ENCODE measurements at regions not wholly inside any gene's neighbourhood (a gene's known extent, or its start where the extent isn't known, plus 50 kb on each side); places are given as distances from the start of the nearest gene placed in this dataset.

DNA sequence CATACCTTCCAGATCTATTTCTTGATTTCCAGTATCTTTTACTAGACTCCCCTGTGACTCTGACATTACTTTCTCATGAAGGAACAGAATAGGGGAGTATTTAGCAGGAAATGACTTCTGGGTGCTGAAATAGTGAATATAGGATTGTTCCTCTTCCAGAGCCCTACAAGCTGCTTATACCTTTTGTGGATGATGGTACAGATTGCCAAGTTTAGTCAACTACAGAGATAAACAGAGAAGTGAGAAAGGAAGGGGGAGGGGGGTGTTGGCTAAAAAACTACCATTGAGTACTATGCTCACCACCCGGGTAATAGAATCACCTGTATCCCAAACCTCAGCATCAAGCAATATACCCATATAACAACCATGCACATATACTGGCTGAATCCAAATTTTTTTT is 298.3 kb upstream of the GPR149 start:
- Histone ChIP-seq H3K9me3 (ENCODE audit: control insufficient read depth in 3 of 3, low read length in 3 of 3) (no peaks in the 10 kb centered on the region), H3K4me1 (ENCODE audit: control insufficient read depth in 3 of 3, insufficient read depth in 3 of 3, low read length in 3 of 3) (no peaks in the 10 kb centered on the region), H3K36me3 (ENCODE audit: control insufficient read depth in 3 of 3, insufficient read depth in 3 of 3, low read length in 3 of 3) (no peaks in the 10 kb centered on the region), H3K4me3 (ENCODE audit: low read length in 3 of 3) (no peak overlapping the region), H3K27ac (ENCODE audit: low read depth, low read length) (no peak overlapping the region), H3K9ac (ENCODE audit: low read depth in 1 of 3, low read length in 3 of 3) (no peak overlapping the region), H3K27me3 (ENCODE audit: control insufficient read depth in 3 of 3, insufficient read depth in 3 of 3, low read length in 3 of 3) (no peaks in the 10 kb centered on the region)

DNA sequence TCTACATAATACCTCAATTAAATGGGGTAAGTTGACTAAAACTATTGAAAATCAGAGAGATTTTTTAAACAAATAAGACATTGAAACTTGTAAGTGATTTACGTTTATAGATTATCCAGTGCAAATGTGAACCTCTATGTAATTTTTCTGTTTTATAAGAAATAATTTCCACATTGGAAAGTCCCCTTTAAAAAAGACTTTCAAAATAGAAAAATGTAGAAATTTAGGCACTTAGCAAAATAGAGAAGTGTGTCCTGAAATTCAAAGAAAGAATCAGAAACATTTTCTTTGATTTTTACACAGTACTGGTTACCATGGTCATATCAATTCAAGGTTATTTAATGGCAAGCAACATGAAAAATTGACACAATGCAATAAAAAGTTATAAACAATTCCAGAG is 290.9 kb upstream of the GPR149 start:
- no peaks in the 10 kb centered on the region for H3K36me3 ChIP-seq (ENCODE audit: control insufficient read depth in 3 of 3, insufficient read depth in 3 of 3, low read length in 3 of 3)
- H3K9ac ChIP-seq (ENCODE audit: low read depth in 1 of 3, low read length in 3 of 3) = no peak overlapping the region
- no peaks in the 10 kb centered on the region for H3K9me3 ChIP-seq (ENCODE audit: control insufficient read depth in 3 of 3, low read length in 3 of 3)
- H3K4me3 ChIP-seq (ENCODE audit: low read length in 3 of 3) = no peak overlapping the region
- H3K27ac ChIP-seq (ENCODE audit: low read depth, low read length) = no peak overlapping the region
- no peaks in the 10 kb centered on the region for H3K4me1 ChIP-seq (ENCODE audit: control insufficient read depth in 3 of 3, insufficient read depth in 3 of 3, low read length in 3 of 3)
- H3K27me3 ChIP-seq (ENCODE audit: control insufficient read depth in 3 of 3, insufficient read depth in 3 of 3, low read length in 3 of 3) = no peaks in the 10 kb centered on the region

DNA sequence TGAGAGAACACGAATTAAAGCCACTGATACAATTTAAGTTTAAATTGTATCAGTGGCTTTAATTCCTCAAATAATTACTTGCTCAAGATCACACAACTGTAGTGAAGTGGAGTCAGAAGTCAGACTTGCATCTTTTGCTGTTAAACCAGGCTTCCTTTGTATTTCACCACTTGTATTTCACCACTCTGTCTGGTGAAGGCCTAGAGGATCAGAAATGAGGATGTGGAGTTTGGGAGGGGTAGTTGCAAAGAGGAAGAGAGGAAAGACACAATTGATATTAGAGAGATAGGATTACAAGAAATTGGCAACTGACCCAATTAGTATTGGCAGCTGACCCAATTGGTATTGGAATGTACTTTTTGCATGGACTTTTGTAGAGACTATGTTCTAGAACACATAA is 288.1 kb upstream of the GPR149 start:
- no peak overlapping the region for H3K9ac ChIP-seq (ENCODE audit: low read depth in 1 of 3, low read length in 3 of 3)
- H3K4me3 ChIP-seq (ENCODE audit: low read length in 3 of 3) = no peak overlapping the region
- no peaks in the 10 kb centered on the region for H3K36me3 ChIP-seq (ENCODE audit: control insufficient read depth in 3 of 3, insufficient read depth in 3 of 3, low read length in 3 of 3)
- no peaks in the 10 kb centered on the region for H3K9me3 ChIP-seq (ENCODE audit: control insufficient read depth in 3 of 3, low read length in 3 of 3)
- H3K27me3 ChIP-seq (ENCODE audit: control insufficient read depth in 3 of 3, insufficient read depth in 3 of 3, low read length in 3 of 3) = no peaks in the 10 kb centered on the region
- no peaks in the 10 kb centered on the region for H3K4me1 ChIP-seq (ENCODE audit: control insufficient read depth in 3 of 3, insufficient read depth in 3 of 3, low read length in 3 of 3)
- no peak overlapping the region for H3K27ac ChIP-seq (ENCODE audit: low read depth, low read length)

DNA sequence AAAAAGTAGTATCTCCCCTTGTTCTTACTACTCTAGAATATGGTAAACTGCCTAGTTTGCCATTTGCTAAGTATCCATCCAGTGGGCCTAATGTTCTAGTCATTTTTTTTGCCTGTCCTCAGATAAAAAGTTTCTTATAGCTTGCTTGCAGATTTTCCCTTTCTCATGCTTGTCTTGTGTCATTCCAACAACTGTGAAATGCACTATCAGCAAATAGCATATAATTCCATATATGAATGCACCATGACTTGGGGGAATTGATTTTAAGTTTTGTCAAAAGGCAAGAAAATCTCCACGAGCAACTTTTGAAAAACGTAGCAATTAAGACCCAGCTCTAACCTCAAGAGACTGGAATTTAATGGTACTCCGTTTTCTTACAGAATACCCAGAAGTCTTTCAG is 286.2 kb upstream of the GPR149 start:
- H3K9me3 ChIP-seq (ENCODE audit: control insufficient read depth in 3 of 3, low read length in 3 of 3) = no peaks in the 10 kb centered on the region
- H3K9ac ChIP-seq (ENCODE audit: low read depth in 1 of 3, low read length in 3 of 3) = no peak overlapping the region
- no peaks in the 10 kb centered on the region for H3K36me3 ChIP-seq (ENCODE audit: control insufficient read depth in 3 of 3, insufficient read depth in 3 of 3, low read length in 3 of 3)
- H3K27ac ChIP-seq (ENCODE audit: low read depth, low read length) = no peak overlapping the region
- H3K4me1 ChIP-seq (ENCODE audit: control insufficient read depth in 3 of 3, insufficient read depth in 3 of 3, low read length in 3 of 3) = no peaks in the 10 kb centered on the region
- H3K27me3 ChIP-seq (ENCODE audit: control insufficient read depth in 3 of 3, insufficient read depth in 3 of 3, low read length in 3 of 3) = no peaks in the 10 kb centered on the region
- no peak overlapping the region for H3K4me3 ChIP-seq (ENCODE audit: low read length in 3 of 3)

DNA sequence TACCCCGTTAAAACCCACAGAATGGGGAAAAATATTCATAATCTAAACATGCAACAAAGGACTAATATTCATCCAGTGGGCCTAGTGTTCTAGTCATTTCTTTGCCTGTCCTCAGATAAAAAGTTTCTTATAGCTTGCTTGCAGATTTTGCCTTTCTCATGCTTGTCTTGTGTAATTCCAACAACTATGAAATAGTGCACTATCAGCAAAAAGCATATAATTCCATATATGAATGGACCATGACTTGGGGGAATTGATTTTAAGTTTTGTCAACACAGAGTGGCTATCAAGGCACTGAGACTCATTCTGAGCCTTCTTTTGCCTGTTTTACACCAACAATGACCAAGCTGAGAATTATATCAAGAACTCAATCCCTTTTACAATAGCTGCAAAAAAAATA is 278.6 kb upstream of the GPR149 start:
- no peaks in the 10 kb centered on the region for H3K4me1 ChIP-seq (ENCODE audit: control insufficient read depth in 3 of 3, insufficient read depth in 3 of 3, low read length in 3 of 3)
- H3K9me3 ChIP-seq (ENCODE audit: control insufficient read depth in 3 of 3, low read length in 3 of 3) = no peaks in the 10 kb centered on the region
- no peaks in the 10 kb centered on the region for H3K27me3 ChIP-seq (ENCODE audit: control insufficient read depth in 3 of 3, insufficient read depth in 3 of 3, low read length in 3 of 3)
- no peak overlapping the region for H3K27ac ChIP-seq (ENCODE audit: low read depth, low read length)
- no peak overlapping the region for H3K4me3 ChIP-seq (ENCODE audit: low read length in 3 of 3)
- H3K9ac ChIP-seq (ENCODE audit: low read depth in 1 of 3, low read length in 3 of 3) = no peak overlapping the region
- H3K36me3 ChIP-seq (ENCODE audit: control insufficient read depth in 3 of 3, insufficient read depth in 3 of 3, low read length in 3 of 3) = no peaks in the 10 kb centered on the region

DNA sequence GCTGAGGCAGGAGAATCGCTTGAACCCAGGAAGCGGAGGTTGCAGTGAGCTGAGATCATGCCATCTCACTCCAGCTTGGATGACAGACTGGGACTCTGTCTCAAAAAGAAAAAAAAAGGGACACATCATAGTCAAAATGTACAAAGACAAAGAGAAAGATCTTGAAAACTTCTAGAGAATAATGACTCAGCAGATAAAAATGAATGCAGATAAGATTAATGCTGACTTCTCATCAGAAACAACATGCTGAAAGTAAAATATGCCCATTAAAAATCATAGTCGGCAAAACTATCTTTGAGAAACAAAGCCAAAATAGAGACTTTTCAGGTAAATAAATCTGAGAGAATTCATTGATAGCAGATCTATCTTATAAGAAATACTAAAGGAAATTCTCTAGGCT is 271.1 kb upstream of the GPR149 start:
- Histone ChIP-seq H3K9me3 (ENCODE audit: control insufficient read depth in 3 of 3, low read length in 3 of 3) (no peaks in the 10 kb centered on the region), H3K4me3 (ENCODE audit: low read length in 3 of 3) (no peak overlapping the region), H3K4me1 (ENCODE audit: control insufficient read depth in 3 of 3, insufficient read depth in 3 of 3, low read length in 3 of 3) (no peaks in the 10 kb centered on the region), H3K27me3 (ENCODE audit: control insufficient read depth in 3 of 3, insufficient read depth in 3 of 3, low read length in 3 of 3) (no peaks in the 10 kb centered on the region), H3K9ac (ENCODE audit: low read depth in 1 of 3, low read length in 3 of 3) (no peak overlapping the region), H3K36me3 (ENCODE audit: control insufficient read depth in 3 of 3, insufficient read depth in 3 of 3, low read length in 3 of 3) (no peaks in the 10 kb centered on the region), H3K27ac (ENCODE audit: low read depth, low read length) (no peak overlapping the region)

DNA sequence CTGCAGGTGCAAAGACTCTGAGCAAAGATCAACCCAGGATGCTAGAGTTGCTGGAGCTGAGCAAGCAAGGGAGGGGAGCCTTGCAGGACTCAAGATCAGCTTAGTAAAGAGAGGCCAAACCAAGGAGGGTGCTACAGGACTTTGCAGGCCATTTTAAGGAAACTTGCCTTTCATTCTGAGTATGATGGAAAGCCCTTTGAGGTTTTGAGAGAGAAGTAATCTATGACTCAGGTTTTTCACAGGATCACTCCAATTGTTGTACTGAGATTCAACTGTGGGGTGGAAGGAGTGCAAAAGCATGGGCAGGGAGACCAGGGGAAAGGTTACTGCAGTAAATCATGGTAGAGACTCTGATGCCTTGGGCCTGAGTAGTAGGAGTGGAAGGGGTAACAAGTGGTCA is 260.4 kb upstream of the GPR149 start:
- H3K9me3 ChIP-seq (ENCODE audit: control insufficient read depth in 3 of 3, low read length in 3 of 3) = no peaks in the 10 kb centered on the region
- no peak overlapping the region for H3K27ac ChIP-seq (ENCODE audit: low read depth, low read length)
- H3K4me3 ChIP-seq (ENCODE audit: low read length in 3 of 3) = no peak overlapping the region
- no peaks in the 10 kb centered on the region for H3K27me3 ChIP-seq (ENCODE audit: control insufficient read depth in 3 of 3, insufficient read depth in 3 of 3, low read length in 3 of 3)
- H3K36me3 ChIP-seq (ENCODE audit: control insufficient read depth in 3 of 3, insufficient read depth in 3 of 3, low read length in 3 of 3) = no peaks in the 10 kb centered on the region
- no peaks in the 10 kb centered on the region for H3K4me1 ChIP-seq (ENCODE audit: control insufficient read depth in 3 of 3, insufficient read depth in 3 of 3, low read length in 3 of 3)
- no peak overlapping the region for H3K9ac ChIP-seq (ENCODE audit: low read depth in 1 of 3, low read length in 3 of 3)

DNA sequence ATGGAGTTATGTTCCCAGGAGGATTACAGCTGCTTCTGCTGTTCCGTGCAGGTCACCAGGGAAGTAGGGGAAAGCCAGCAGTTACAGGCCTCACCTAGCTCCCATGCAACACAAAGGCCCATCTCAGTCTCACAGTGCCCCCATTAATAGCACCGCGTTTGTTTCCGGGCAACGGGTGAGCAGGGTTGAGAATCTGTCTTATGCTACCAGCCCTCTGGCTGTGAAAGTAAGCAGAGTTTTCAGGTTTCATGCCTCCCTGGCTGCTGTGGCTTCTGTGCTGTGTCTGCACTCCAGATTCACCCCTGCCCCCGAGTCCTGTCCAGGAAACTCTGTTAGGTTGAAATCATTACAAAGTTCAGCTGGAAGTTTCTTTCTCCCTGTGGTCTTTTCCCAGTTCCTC is 254.4 kb upstream of the GPR149 start:
- H3K4me3 ChIP-seq (ENCODE audit: low read length in 3 of 3) = no peak overlapping the region
- no peaks in the 10 kb centered on the region for H3K27me3 ChIP-seq (ENCODE audit: control insufficient read depth in 3 of 3, insufficient read depth in 3 of 3, low read length in 3 of 3)
- H3K27ac ChIP-seq (ENCODE audit: low read depth, low read length) = no peak overlapping the region
- no peak overlapping the region for H3K9ac ChIP-seq (ENCODE audit: low read depth in 1 of 3, low read length in 3 of 3)
- peaks cover 0 to 2% (median 0%) of the 10 kb centered on the region in 3 donors for H3K9me3 ChIP-seq (ENCODE audit: control insufficient read depth in 3 of 3, low read length in 3 of 3)
- no peaks in the 10 kb centered on the region for H3K36me3 ChIP-seq (ENCODE audit: control insufficient read depth in 3 of 3, insufficient read depth in 3 of 3, low read length in 3 of 3)
- no peaks in the 10 kb centered on the region for H3K4me1 ChIP-seq (ENCODE audit: control insufficient read depth in 3 of 3, insufficient read depth in 3 of 3, low read length in 3 of 3)

DNA sequence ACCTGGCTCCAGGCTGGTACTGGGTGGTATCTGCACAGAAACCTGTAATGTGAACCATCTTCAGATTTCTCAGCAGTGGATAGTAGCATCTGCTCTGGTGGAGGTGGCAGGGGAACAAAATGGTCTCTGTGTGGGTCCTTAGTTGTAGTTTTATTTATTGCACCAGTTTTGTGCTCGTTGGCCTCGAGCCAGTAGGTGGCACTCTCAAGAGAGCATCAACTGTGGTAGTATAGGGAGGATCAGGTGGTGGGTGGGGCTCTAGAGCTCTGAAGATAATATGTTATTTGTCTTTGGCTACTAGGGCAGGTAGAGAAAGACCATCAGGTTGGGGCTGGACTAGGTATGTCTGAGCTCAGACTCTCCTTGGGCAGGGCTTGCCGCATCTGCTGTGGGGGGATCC is 254.0 kb upstream of the GPR149 start:
- Histone ChIP-seq H3K4me1 (ENCODE audit: control insufficient read depth in 3 of 3, insufficient read depth in 3 of 3, low read length in 3 of 3) (no peaks in the 10 kb centered on the region), H3K27ac (ENCODE audit: low read depth, low read length) (no peak overlapping the region), H3K27me3 (ENCODE audit: control insufficient read depth in 3 of 3, insufficient read depth in 3 of 3, low read length in 3 of 3) (no peaks in the 10 kb centered on the region), H3K9ac (ENCODE audit: low read depth in 1 of 3, low read length in 3 of 3) (no peak overlapping the region), H3K36me3 (ENCODE audit: control insufficient read depth in 3 of 3, insufficient read depth in 3 of 3, low read length in 3 of 3) (no peaks in the 10 kb centered on the region), H3K4me3 (ENCODE audit: low read length in 3 of 3) (no peak overlapping the region), H3K9me3 (ENCODE audit: control insufficient read depth in 3 of 3, low read length in 3 of 3) (peaks cover 0 to 2% (median 0%) of the 10 kb centered on the region in 3 donors)

DNA sequence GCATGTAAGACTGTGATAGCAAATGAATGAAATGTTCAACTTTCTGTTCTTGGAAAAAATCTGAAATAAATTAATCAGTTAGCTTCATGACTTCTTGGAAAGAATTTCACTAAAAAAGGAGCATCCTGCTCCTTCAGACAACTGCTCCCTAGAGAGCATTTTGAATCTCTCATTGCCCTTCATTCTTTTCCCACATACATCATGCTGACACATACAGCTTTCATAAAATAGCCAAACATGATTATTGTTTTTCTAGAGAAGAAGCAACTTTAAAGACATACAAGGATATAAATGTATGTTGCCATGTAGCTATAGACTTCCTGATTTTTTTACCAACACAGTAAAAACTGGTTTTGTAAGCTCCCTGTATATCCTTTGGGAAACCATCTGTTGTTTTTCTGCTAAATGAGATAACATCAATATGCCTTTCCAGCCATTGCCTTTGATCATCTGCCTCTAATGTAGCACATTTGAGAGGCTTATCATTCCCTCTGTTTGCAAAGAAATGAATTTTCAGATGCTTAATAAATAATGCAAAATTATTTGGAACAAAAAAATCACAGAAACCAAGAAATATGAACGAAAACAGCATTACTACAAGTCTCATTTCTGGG is 248.2 kb upstream of the GPR149 start:
- no peaks in the 10 kb centered on the region for H3K4me1 ChIP-seq (ENCODE audit: control insufficient read depth in 3 of 3, insufficient read depth in 3 of 3, low read length in 3 of 3)
- no peaks in the 10 kb centered on the region for H3K27me3 ChIP-seq (ENCODE audit: control insufficient read depth in 3 of 3, insufficient read depth in 3 of 3, low read length in 3 of 3)
- no peak overlapping the region for H3K9ac ChIP-seq (ENCODE audit: low read depth in 1 of 3, low read length in 3 of 3)
- no peak overlapping the region for H3K27ac ChIP-seq (ENCODE audit: low read depth, low read length)
- no peaks in the 10 kb centered on the region for H3K36me3 ChIP-seq (ENCODE audit: control insufficient read depth in 3 of 3, insufficient read depth in 3 of 3, low read length in 3 of 3)
- H3K9me3 ChIP-seq (ENCODE audit: control insufficient read depth in 3 of 3, low read length in 3 of 3) = peaks cover 0 to under 1% (median 0%) of the 10 kb centered on the region in 3 donors
- H3K4me3 ChIP-seq (ENCODE audit: low read length in 3 of 3) = no peak overlapping the region

DNA sequence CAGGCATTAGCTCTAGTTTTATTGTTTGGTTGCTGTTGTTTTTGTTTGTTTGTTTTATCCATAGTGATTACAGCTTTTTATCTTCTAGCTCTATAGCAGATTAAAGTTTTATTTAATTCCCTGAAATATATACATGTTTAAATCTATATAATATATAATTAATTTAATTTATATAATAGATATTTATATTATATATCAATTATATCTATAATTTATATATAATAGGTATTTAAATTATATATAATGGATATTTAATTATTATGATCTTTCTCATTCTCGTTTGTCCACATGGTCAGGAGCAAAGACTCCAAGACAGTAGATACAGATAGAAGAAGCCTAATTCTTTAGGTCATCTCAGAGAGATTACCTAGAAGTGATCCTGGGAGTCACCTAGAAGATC is 238.8 kb upstream of the GPR149 start:
- H3K27me3 ChIP-seq (ENCODE audit: control insufficient read depth in 3 of 3, insufficient read depth in 3 of 3, low read length in 3 of 3) = no peaks in the 10 kb centered on the region
- H3K4me3 ChIP-seq (ENCODE audit: low read length in 3 of 3) = no peak overlapping the region
- no peaks in the 10 kb centered on the region for H3K4me1 ChIP-seq (ENCODE audit: control insufficient read depth in 3 of 3, insufficient read depth in 3 of 3, low read length in 3 of 3)
- H3K9ac ChIP-seq (ENCODE audit: low read depth in 1 of 3, low read length in 3 of 3) = no peak overlapping the region
- H3K27ac ChIP-seq (ENCODE audit: low read depth, low read length) = no peak overlapping the region
- H3K36me3 ChIP-seq (ENCODE audit: control insufficient read depth in 3 of 3, insufficient read depth in 3 of 3, low read length in 3 of 3) = no peaks in the 10 kb centered on the region
- no peaks in the 10 kb centered on the region for H3K9me3 ChIP-seq (ENCODE audit: control insufficient read depth in 3 of 3, low read length in 3 of 3)

All from skeletal muscle tissue (tissue), 3 donors.